ENCODE measurements at regions not wholly inside any gene's neighbourhood (a gene's known extent, or its start where the extent isn't known, plus 50 kb on each side); places are given as distances from the start of the nearest gene placed in this dataset.
"Not testable (repeated sequence)": the region's sequence is repeated elsewhere in the genome, so short reads cannot be mapped to it uniquely, and the experiment has no call there.

DNA sequence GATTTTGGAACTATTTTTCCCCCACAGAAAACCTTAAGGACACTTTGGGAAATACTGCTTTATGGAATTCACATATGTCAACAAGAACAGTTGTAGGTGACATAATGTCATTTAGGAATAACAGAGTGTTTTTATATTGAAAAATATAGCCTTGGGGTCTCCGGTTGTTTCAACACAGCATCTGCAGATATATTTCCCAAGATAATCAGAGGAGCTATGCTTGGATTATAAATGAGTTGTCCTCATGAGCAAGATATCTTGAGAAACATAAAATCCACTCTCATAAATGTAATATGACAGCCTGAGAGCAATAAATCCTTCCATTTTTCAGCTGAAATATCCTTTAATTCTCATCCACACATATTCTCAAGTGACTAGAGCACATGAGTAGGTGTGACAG is 473.7 kb upstream of the LMCD1 start:
- DNase-seq, result no peak

DNA sequence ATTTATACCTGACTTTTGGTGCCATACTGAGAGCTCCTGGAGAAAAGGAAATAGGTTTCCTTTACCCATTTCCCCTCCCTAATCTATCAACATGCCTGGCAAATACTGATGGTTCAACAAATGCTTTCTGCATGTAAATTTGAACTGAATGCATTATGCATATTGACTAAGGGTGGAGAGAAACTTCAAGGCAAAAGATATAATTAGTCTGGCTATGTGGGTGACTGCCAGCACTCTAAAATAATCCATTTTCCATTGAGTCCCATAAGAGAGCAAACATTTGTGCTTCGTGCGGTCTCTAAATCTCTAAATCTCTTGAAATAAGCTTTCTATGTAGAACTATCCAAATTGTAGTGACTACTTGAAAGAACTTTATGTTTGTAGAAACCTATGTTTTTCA is 451.3 kb upstream of the LMCD1 start:
- DNase-seq, result no peak
- Histone ChIP-seq H3K36me3 (ENCODE audit: control insufficient read depth, insufficient read depth, low read length) (no peaks in the 10 kb centered on the region), H3K4me3 (ENCODE audit: insufficient read depth, low read depth, low read length, poor library complexity, severe bottlenecking) (no peak overlapping the region), H3K9me3 (ENCODE audit: control insufficient read depth, low read length) (no peaks in the 10 kb centered on the region), H3K27me3 (replicated peaks; ENCODE audit: control insufficient read depth, insufficient read depth, low read length, poor library complexity, severe bottlenecking) (no peaks in the 10 kb centered on the region), H3K4me1 (ENCODE audit: control insufficient read depth, insufficient read depth, low read length, poor library complexity, severe bottlenecking) (no peaks in the 10 kb centered on the region), H3K27ac (ENCODE audit: insufficient read depth, low read length, poor library complexity, severe bottlenecking) (no peak overlapping the region)

More for the DNA sequence above, 473.7 kb upstream of the LMCD1 start:
- Histone ChIP-seq H3K36me3 (ENCODE audit: control insufficient read depth, insufficient read depth, low read length) (no peaks in the 10 kb centered on the region), H3K9me3 (ENCODE audit: control insufficient read depth, low read length) (no peaks in the 10 kb centered on the region), H3K4me1 (ENCODE audit: control insufficient read depth, insufficient read depth, low read length, poor library complexity, severe bottlenecking) (no peaks in the 10 kb centered on the region), H3K27me3 (replicated peaks; ENCODE audit: control insufficient read depth, insufficient read depth, low read length, poor library complexity, severe bottlenecking) (no peaks in the 10 kb centered on the region), H3K4me3 (ENCODE audit: insufficient read depth, low read depth, low read length, poor library complexity, severe bottlenecking) (no peak overlapping the region), H3K27ac (ENCODE audit: insufficient read depth, low read length, poor library complexity, severe bottlenecking) (no peak overlapping the region)

DNA sequence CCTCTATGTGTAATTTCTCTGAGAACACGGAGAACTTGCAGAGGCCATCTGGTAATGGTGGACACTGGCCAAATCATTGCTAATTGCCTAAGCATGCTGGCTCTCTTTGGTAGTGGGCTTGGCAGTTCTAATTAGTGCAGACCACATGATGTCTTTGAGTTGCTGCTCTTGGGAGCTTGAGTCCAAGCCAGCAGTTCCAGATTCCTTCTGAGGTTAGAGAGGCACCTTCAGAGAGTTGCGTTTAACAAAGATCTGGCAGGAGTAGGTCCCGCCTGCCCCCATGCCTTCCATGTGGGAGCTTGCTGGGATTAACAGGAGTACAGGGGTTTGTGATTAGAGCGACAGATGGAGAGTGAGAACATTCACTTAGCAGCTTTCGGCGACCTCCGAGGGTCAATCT is 449.0 kb upstream of the LMCD1 start:
- Histone ChIP-seq H3K36me3 (ENCODE audit: control insufficient read depth, insufficient read depth, low read length) (no peaks in the 10 kb centered on the region), H3K4me3 (ENCODE audit: insufficient read depth, low read depth, low read length, poor library complexity, severe bottlenecking) (no peak overlapping the region), H3K27me3 (replicated peaks; ENCODE audit: control insufficient read depth, insufficient read depth, low read length, poor library complexity, severe bottlenecking) (no peaks in the 10 kb centered on the region), H3K9me3 (ENCODE audit: control insufficient read depth, low read length) (no peaks in the 10 kb centered on the region), H3K4me1 (ENCODE audit: control insufficient read depth, insufficient read depth, low read length, poor library complexity, severe bottlenecking) (no peaks in the 10 kb centered on the region), H3K27ac (ENCODE audit: insufficient read depth, low read length, poor library complexity, severe bottlenecking) (no peak overlapping the region)
- no peak for DNase-seq

DNA sequence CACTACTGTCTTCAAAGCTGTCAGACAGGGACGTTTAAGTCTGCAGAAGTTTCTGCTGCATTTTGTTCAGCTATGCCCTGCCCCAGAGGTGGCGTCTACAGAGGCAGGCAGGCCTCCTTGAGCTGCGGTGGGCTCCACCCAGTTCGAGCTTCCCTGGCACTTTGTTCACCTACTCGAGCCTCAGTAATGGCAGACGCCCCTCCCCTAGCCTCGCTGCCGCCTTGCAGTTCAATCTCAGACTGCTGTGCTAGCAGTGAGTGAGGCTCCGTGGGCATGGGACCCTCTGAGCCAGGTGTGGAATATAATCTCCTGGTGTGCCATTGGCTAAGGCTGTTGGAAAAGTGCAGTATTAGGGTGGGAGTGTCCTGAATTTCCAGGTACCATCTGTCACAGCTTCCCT is 433.5 kb upstream of the LMCD1 start:
- H3K4me1 ChIP-seq (ENCODE audit: control insufficient read depth, insufficient read depth, low read length, poor library complexity, severe bottlenecking); DNase-seq; H3K27me3 ChIP-seq (replicated peaks; ENCODE audit: control insufficient read depth, insufficient read depth, low read length, poor library complexity, severe bottlenecking); H3K36me3 ChIP-seq (ENCODE audit: control insufficient read depth, insufficient read depth, low read length); H3K27ac ChIP-seq (ENCODE audit: insufficient read depth, low read length, poor library complexity, severe bottlenecking); H3K4me3 ChIP-seq (ENCODE audit: insufficient read depth, low read depth, low read length, poor library complexity, severe bottlenecking); H3K9me3 ChIP-seq (ENCODE audit: control insufficient read depth, low read length): not testable (repeated sequence)

DNA sequence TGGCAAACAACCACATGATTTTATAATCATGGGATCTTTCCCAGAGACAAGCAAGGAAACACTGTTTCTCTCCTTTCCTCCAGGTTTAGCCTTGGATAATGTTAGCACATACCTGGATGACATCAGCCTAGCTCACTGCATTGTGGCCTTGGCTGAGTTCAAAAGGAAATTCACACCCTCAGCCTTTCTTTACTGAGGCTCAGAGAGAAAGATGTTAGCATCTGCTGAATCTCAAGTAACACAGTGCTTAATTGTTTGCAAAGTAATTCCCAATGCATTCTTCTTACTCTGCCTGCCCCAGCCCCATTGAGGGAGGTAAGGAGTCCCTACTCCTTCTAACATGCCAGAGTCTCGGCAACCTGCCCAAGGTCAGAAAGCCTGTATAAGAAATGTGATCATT is 432.2 kb upstream of the LMCD1 start:
- no peaks in the 10 kb centered on the region for H3K4me1 ChIP-seq (ENCODE audit: control insufficient read depth, insufficient read depth, low read length, poor library complexity, severe bottlenecking)
- H3K27me3 ChIP-seq (replicated peaks; ENCODE audit: control insufficient read depth, insufficient read depth, low read length, poor library complexity, severe bottlenecking), result no peaks in the 10 kb centered on the region
- no peaks in the 10 kb centered on the region for H3K9me3 ChIP-seq (ENCODE audit: control insufficient read depth, low read length)
- no peak for DNase-seq
- H3K27ac ChIP-seq (ENCODE audit: insufficient read depth, low read length, poor library complexity, severe bottlenecking), result no peak overlapping the region
- H3K36me3 ChIP-seq (ENCODE audit: control insufficient read depth, insufficient read depth, low read length), result no peaks in the 10 kb centered on the region
- no peak overlapping the region for H3K4me3 ChIP-seq (ENCODE audit: insufficient read depth, low read depth, low read length, poor library complexity, severe bottlenecking)

DNA sequence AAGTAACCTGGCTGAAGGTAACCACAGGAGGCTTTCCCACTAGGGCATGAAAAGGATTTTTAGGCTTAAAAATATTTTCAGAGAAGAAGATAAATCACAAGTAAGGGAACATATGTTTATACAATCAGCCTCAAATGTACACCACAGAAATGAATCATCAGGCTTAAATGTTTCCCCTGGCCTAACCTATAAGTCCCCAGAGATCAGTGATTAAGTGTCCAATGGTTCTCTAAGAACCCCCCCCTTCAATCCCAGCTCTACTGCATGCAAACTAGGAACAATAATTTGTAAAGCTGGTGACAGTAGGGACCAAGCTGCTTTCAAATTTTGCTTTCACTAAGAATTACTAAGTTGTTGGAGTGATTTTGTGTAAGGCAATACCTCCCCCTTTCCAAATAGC is 431.6 kb upstream of the LMCD1 start:
- no peaks in the 10 kb centered on the region for H3K36me3 ChIP-seq (ENCODE audit: control insufficient read depth, insufficient read depth, low read length)
- H3K27ac ChIP-seq (ENCODE audit: insufficient read depth, low read length, poor library complexity, severe bottlenecking), result no peak overlapping the region
- H3K4me1 ChIP-seq (ENCODE audit: control insufficient read depth, insufficient read depth, low read length, poor library complexity, severe bottlenecking), result no peaks in the 10 kb centered on the region
- H3K9me3 ChIP-seq (ENCODE audit: control insufficient read depth, low read length), result no peaks in the 10 kb centered on the region
- no peak for DNase-seq
- H3K4me3 ChIP-seq (ENCODE audit: insufficient read depth, low read depth, low read length, poor library complexity, severe bottlenecking), result no peak overlapping the region
- no peaks in the 10 kb centered on the region for H3K27me3 ChIP-seq (replicated peaks; ENCODE audit: control insufficient read depth, insufficient read depth, low read length, poor library complexity, severe bottlenecking)

DNA sequence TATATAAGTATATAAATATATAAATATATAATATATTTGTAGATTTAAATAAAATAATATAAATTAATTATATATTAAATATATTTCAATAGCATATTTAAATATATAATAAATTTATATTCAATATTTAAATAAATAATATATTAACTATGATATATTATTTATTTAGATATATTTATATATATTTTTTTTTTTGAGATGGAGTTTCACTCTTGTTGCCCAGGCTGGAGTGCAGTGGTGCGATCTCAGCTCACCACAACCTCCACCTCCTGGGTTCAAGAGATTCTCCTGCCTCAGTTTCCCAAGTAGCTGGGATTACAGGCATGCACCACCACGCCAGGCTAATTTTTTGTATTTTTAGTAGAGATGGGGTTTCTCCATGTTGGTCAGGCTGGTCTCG is 426.9 kb upstream of the LMCD1 start:
- H3K27ac ChIP-seq (ENCODE audit: insufficient read depth, low read length, poor library complexity, severe bottlenecking); H3K4me1 ChIP-seq (ENCODE audit: control insufficient read depth, insufficient read depth, low read length, poor library complexity, severe bottlenecking); H3K9me3 ChIP-seq (ENCODE audit: control insufficient read depth, low read length); H3K27me3 ChIP-seq (replicated peaks; ENCODE audit: control insufficient read depth, insufficient read depth, low read length, poor library complexity, severe bottlenecking); H3K36me3 ChIP-seq (ENCODE audit: control insufficient read depth, insufficient read depth, low read length); DNase-seq; H3K4me3 ChIP-seq (ENCODE audit: insufficient read depth, low read depth, low read length, poor library complexity, severe bottlenecking): not testable (repeated sequence)

DNA sequence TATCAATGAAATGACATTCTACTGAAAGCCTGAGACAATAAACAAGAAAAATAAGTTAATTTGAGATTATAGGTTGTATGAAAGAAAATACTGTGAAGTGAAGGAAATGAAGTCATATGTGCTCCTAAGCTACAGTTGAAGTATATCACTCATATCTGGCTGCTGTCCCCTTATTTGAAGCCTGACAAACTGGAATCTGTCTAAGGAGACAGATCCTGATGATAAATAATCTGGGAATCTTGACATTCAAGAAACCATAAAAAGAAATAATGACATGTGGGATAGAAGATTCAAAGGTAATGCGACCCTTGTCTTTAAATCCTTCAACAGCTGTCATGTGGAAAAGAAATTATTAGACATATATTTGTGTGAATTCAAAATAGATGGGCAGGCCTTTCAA is 424.5 kb upstream of the LMCD1 start:
- DNase-seq, result no peak

DNA sequence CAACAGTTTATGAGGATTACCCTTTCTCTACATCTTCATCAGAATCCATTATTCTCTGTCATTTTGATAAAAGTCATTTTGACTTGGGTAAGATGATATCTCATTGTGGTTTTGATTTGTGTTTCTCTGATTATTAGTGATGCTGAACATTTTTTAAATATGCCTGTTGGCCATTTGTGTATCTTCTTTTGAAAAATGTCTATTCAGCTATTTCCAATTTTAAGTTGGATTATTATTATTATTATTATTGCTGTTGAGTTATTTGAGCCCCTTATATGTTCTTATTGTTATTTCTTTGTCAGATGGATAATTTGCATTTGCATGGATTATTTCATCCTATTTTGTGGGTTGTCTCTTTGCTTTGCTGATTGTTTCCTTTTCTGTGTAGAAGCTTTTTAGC is 421.2 kb upstream of the LMCD1 start:
- Histone ChIP-seq H3K9me3 (ENCODE audit: control insufficient read depth, low read length) (no peaks in the 10 kb centered on the region), H3K36me3 (ENCODE audit: control insufficient read depth, insufficient read depth, low read length) (no peaks in the 10 kb centered on the region), H3K27me3 (replicated peaks; ENCODE audit: control insufficient read depth, insufficient read depth, low read length, poor library complexity, severe bottlenecking) (no peaks in the 10 kb centered on the region), H3K4me3 (ENCODE audit: insufficient read depth, low read depth, low read length, poor library complexity, severe bottlenecking) (no peak overlapping the region), H3K4me1 (ENCODE audit: control insufficient read depth, insufficient read depth, low read length, poor library complexity, severe bottlenecking) (no peaks in the 10 kb centered on the region), H3K27ac (ENCODE audit: insufficient read depth, low read length, poor library complexity, severe bottlenecking) (no peak overlapping the region)
- no peak for DNase-seq

More for the DNA sequence above, 424.5 kb upstream of the LMCD1 start:
- no peak overlapping the region for H3K4me3 ChIP-seq (ENCODE audit: insufficient read depth, low read depth, low read length, poor library complexity, severe bottlenecking)
- no peak overlapping the region for H3K27ac ChIP-seq (ENCODE audit: insufficient read depth, low read length, poor library complexity, severe bottlenecking)
- no peaks in the 10 kb centered on the region for H3K9me3 ChIP-seq (ENCODE audit: control insufficient read depth, low read length)
- H3K27me3 ChIP-seq (replicated peaks; ENCODE audit: control insufficient read depth, insufficient read depth, low read length, poor library complexity, severe bottlenecking), result no peaks in the 10 kb centered on the region
- H3K36me3 ChIP-seq (ENCODE audit: control insufficient read depth, insufficient read depth, low read length), result no peaks in the 10 kb centered on the region
- H3K4me1 ChIP-seq (ENCODE audit: control insufficient read depth, insufficient read depth, low read length, poor library complexity, severe bottlenecking), result no peaks in the 10 kb centered on the region

DNA sequence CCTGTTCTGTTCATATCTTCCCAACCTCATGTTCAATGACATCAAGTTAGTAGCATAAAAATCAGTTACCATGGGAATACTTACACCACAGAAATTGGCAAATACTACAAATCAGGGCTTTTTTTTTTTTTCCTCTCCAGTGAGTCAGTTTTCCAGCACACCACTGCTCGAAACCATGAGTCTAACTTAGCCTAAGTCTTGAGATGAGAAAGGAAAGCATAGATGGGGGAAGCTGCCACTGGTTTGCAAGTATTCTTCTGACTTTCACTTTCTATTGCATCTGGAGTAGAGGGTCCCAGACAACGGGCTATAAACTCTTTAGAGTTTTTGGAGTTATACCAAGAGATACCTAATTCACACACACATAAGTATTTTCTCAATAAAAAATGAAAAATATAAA is 416.1 kb upstream of the LMCD1 start:
- Histone ChIP-seq H3K4me1 (ENCODE audit: control insufficient read depth, insufficient read depth, low read length, poor library complexity, severe bottlenecking) (no peaks in the 10 kb centered on the region), H3K27ac (ENCODE audit: insufficient read depth, low read length, poor library complexity, severe bottlenecking) (no peak overlapping the region), H3K9me3 (ENCODE audit: control insufficient read depth, low read length) (no peaks in the 10 kb centered on the region), H3K36me3 (ENCODE audit: control insufficient read depth, insufficient read depth, low read length) (no peaks in the 10 kb centered on the region), H3K4me3 (ENCODE audit: insufficient read depth, low read depth, low read length, poor library complexity, severe bottlenecking) (no peak overlapping the region), H3K27me3 (replicated peaks; ENCODE audit: control insufficient read depth, insufficient read depth, low read length, poor library complexity, severe bottlenecking) (no peaks in the 10 kb centered on the region)
- DNase-seq, result no peak

DNA sequence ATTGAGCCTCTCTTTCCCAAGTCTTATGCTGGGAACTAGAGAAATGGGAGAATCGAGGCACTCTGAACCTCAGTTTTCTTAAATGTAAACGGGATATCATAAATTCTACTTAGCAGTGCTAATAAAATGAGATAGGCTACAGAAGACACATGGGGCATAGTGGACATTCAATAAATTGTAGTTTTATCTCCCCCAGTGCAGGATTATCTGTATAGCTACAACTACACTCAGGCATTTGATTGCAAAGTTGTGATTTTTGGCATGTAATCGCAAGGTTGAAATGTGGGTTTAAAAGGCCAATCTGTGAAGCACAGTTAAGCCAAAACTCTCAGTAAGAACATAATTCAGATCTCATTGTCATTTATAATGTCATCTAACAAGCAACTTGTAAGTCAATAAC is 413.7 kb upstream of the LMCD1 start:
- Histone ChIP-seq H3K4me1 (ENCODE audit: control insufficient read depth, insufficient read depth, low read length, poor library complexity, severe bottlenecking) (no peaks in the 10 kb centered on the region), H3K36me3 (ENCODE audit: control insufficient read depth, insufficient read depth, low read length) (no peaks in the 10 kb centered on the region), H3K27me3 (replicated peaks; ENCODE audit: control insufficient read depth, insufficient read depth, low read length, poor library complexity, severe bottlenecking) (no peaks in the 10 kb centered on the region), H3K27ac (ENCODE audit: insufficient read depth, low read length, poor library complexity, severe bottlenecking) (no peak overlapping the region), H3K9me3 (ENCODE audit: control insufficient read depth, low read length) (no peaks in the 10 kb centered on the region), H3K4me3 (ENCODE audit: insufficient read depth, low read depth, low read length, poor library complexity, severe bottlenecking) (no peak overlapping the region)
- no peak for DNase-seq
